MCF 10A (cell line): ENCODE measurements at regions not wholly inside any gene's neighbourhood (a gene's known extent, or its start where the extent isn't known, plus 50 kb on each side); places are given as distances from the start of the nearest gene placed in this dataset.
"Not testable (repeated sequence)": the region's sequence is repeated elsewhere in the genome, so short reads cannot be mapped to it uniquely, and the experiment has no call there.

Experiments used
- BruUV-seq: library from RNA; stranded (reverse); fragments of 400-500 nt; replicated peaks from 2 replicates; lab custom pipeline; 2021; lab: Mats Ljungman, UMichigan
- CTCF ChIA-PET: fragments of 300-600 bp; sonication (Branson Sonifier 250); formaldehyde crosslinking; extraction: SDS; loops from one replicate; lab custom pipeline; 2021; ENCODE audit warnings: antibody characterized with exemption, inconsistent platforms; lab: Yijun Ruan, JAX
- POLR2A ChIA-PET: fragments of 300-600, 350-650 bp; sonication (Branson Sonifier 250); formaldehyde crosslinking; extraction: SDS; loops from one replicate; lab custom pipeline; 2020; ENCODE audit warnings: antibody characterized with exemption, inconsistent platforms; lab: Yijun Ruan, JAX
- DNase-seq: peaks from one replicate; pipeline ENCODE4 v3.0.0-alpha.2; 2018; ENCODE audit not compliant: unreplicated experiment
- H3K27ac Mint-ChIP-seq: one replicate; pipeline ENCODE4 v1.8.0; 2022; ENCODE audit warnings: mild to moderate bottlenecking, low read depth, mixed read lengths; ENCODE audit not compliant: unreplicated experiment
- H3K27me3 Mint-ChIP-seq: one replicate; pipeline ENCODE4 v1.8.0; 2022; ENCODE audit warnings: mixed read lengths; ENCODE audit not compliant: insufficient read depth, unreplicated experiment
- H3K36me3 Mint-ChIP-seq: one replicate; pipeline ENCODE4 v1.8.0; 2022; ENCODE audit warnings: mild to moderate bottlenecking, moderate library complexity, mixed read lengths; ENCODE audit not compliant: insufficient read depth, unreplicated experiment
- H3K4me1 Mint-ChIP-seq: one replicate; pipeline ENCODE4 v1.8.0; 2022; ENCODE audit warnings: mixed read lengths; ENCODE audit not compliant: insufficient read depth, unreplicated experiment
- H3K4me3 Mint-ChIP-seq: one replicate; pipeline ENCODE4 v1.8.0; 2022; ENCODE audit warnings: mild to moderate bottlenecking, moderate library complexity, mixed read lengths; ENCODE audit not compliant: unreplicated experiment
- H3K9me3 Mint-ChIP-seq: one replicate; pipeline ENCODE4 v1.8.0; 2022; ENCODE audit warnings: mixed read lengths; ENCODE audit not compliant: unreplicated experiment
- intact Hi-C: fragments of 100-400 bp; cut with micrococcal nuclease; formaldehyde crosslinking; loops from 2 replicates; pipeline ENCODE4 v1.14.1; 2022
- TF ChIP-seq, protein P1 (sequence below): fragments of 200-600 bp; IDR thresholded peaks from one replicate; pipeline ENCODE4 v1.8.0; 2022; ENCODE audit warnings: antibody characterized with exemption, mild to moderate bottlenecking; ENCODE audit not compliant: unreplicated experiment

DNA sequence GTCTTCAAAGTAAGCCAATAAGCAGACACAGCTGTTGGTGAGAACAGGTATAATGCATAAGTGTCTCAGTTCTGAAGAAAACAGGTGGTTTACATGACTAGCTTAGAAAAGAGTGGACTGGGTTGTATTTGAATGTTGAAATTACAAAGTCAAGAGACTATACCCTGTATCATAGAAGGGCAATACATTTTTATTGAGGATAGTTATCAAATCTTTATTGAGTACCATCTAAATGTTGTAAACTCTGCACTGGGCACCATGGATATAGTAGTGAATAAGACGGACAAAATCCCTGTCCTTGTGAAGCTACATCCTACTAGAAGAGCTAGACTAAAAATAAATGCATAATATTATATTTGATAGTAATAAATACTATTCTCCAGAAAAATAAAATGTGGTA lies 88.5 kb upstream of the CDC42EP3 start:
- BruUV-seq, intact Hi-C loops, H3K36me3 Mint-ChIP-seq, H3K9me3 Mint-ChIP-seq, H3K27me3 Mint-ChIP-seq, H3K27ac Mint-ChIP-seq, DNase-seq, H3K4me3 Mint-ChIP-seq: not testable (repeated sequence)
- ChIA-PET CTCF (interaction anchor here (0.6 to 1.1 kb wide), 2 partner anchors 48 to 345 kb away, joined by 3 read pairs; no protein-coding TSS in a partner anchor), POLR2A (interaction anchor here (0.5 kb wide), 1 partner anchor 14 kb away, joined by 3 read pairs; no protein-coding TSS in a partner anchor)
- H3K4me1 Mint-ChIP-seq = peaks cover 16% of the 10 kb centered on the region

GRCh38 chr2:37760471-37760870 lies 89.0 kb upstream of the CDC42EP3 start:
- intact Hi-C loops = no loop called here
- H3K27me3 Mint-ChIP-seq = no peaks in the 10 kb centered on the region
- ChIA-PET CTCF (interaction anchor here (1.1 kb wide), 1 partner anchor 345 kb away, joined by 3 read pairs; no protein-coding TSS in a partner anchor), POLR2A (interaction anchor here (0.5 kb wide), 1 partner anchor 15 kb away, joined by 3 read pairs; no protein-coding TSS in a partner anchor)
- BruUV-seq = no TSS peak
- DNase-seq = no peak
- H3K27ac Mint-ChIP-seq = no peak overlapping the region
- peaks cover 17% of the 10 kb centered on the region for H3K4me1 Mint-ChIP-seq
- no peak overlapping the region for H3K4me3 Mint-ChIP-seq
- no peaks in the 10 kb centered on the region for H3K9me3 Mint-ChIP-seq
- TF ChIP-seq, protein P1, sequence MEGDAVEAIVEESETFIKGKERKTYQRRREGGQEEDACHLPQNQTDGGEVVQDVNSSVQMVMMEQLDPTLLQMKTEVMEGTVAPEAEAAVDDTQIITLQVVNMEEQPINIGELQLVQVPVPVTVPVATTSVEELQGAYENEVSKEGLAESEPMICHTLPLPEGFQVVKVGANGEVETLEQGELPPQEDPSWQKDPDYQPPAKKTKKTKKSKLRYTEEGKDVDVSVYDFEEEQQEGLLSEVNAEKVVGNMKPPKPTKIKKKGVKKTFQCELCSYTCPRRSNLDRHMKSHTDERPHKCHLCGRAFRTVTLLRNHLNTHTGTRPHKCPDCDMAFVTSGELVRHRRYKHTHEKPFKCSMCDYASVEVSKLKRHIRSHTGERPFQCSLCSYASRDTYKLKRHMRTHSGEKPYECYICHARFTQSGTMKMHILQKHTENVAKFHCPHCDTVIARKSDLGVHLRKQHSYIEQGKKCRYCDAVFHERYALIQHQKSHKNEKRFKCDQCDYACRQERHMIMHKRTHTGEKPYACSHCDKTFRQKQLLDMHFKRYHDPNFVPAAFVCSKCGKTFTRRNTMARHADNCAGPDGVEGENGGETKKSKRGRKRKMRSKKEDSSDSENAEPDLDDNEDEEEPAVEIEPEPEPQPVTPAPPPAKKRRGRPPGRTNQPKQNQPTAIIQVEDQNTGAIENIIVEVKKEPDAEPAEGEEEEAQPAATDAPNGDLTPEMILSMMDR = no peak
- no peaks in the 10 kb centered on the region for H3K36me3 Mint-ChIP-seq

DNA sequence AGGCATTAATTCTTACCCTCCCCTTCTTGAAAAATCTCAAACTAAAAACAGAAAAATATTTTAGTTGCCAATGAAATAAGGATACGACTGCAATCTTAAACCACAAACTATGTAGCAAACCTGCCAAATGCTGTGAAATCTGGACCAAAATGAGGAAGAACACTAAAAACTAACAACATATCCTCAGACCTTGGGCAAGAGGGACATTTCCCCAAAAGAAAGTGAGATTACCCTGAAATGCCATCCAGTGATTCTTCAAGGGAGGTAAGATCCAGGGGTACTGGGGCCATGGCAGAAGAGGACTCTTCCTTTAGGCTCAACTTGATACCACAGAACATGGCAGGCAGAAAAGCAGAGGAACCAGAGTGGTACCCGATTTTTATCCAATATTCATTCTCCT lies 90.8 kb upstream of the CDC42EP3 start:
- H3K4me3 Mint-ChIP-seq, H3K36me3 Mint-ChIP-seq, DNase-seq, H3K27me3 Mint-ChIP-seq, H3K27ac Mint-ChIP-seq, BruUV-seq, POLR2A ChIA-PET, CTCF ChIA-PET, H3K9me3 Mint-ChIP-seq, intact Hi-C loops: not testable (repeated sequence)
- H3K4me1 Mint-ChIP-seq = peaks cover 21% of the 10 kb centered on the region

DNA sequence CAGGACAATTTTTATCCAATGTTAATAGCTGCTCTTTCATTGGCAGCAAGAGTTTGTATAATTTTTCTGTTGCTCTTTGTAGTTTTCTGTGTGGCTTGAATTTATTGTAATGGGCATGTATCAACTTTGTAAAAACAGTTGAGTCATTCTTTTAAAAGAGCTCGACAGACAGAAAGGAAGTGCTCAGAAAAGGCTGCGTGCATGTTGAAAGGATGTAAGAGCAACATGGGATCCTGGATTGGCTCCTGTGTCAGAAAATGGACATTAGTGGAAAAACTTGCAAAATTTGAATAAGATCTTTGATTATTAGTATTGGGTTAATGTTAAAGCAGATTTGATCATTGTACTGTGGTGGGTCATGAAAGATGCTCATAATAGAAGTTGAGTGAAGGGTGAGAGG lies 93.3 kb upstream of the CDC42EP3 start:
- Mint-ChIP-seq H3K9me3 (no peaks in the 10 kb centered on the region), H3K27me3 (no peaks in the 10 kb centered on the region), H3K27ac (peak overlapping the region; percentile 40), H3K4me3 (no peak overlapping the region), H3K4me1 (peaks cover 32% of the 10 kb centered on the region), H3K36me3 (peaks cover 6% of the 10 kb centered on the region)
- no TSS peak for BruUV-seq
- TF ChIP-seq, protein P1 = no peak
- POLR2A ChIA-PET = no interaction called here
- CTCF ChIA-PET = no interaction called here
- DNase-seq = no peak
- intact Hi-C loops = no loop called here

DNA sequence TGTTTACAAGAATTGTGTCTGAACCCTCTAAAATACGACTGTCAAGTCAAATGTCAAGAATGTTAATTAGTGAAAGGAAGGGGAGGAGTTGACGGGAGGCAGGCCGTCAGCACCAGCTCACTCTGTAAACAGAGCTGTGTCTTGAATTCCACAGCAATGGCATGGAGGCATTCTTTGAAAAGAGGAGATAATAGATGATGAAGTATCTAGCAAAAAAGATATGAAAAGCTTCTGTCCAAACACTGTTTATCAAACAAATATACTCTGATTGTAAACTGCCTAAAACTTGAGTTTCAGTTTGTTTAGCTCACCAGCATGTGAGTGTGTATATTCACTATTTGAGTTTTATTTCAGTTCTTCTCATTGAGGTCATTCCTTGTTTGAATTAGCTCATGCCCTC lies 94.7 kb upstream of the CDC42EP3 start:
- DNase-seq = no peak
- Mint-ChIP-seq H3K9me3 (no peaks in the 10 kb centered on the region), H3K4me3 (no peak overlapping the region), H3K4me1 (peaks cover 34% of the 10 kb centered on the region), H3K27ac (peak overlapping the region; percentile 19), H3K27me3 (no peaks in the 10 kb centered on the region), H3K36me3 (peaks cover 6% of the 10 kb centered on the region)
- CTCF ChIA-PET = interaction anchor here (0.7 kb wide), 1 partner anchor 370 kb away, joined by 4 read pairs; no protein-coding TSS in a partner anchor
- POLR2A ChIA-PET = interaction anchor here (1.1 kb wide), 1 partner anchor 205 kb away, joined by 3 read pairs; no protein-coding TSS in a partner anchor
- TF ChIP-seq, protein P1 = no peak
- intact Hi-C loops = no loop called here
- BruUV-seq = no TSS peak
